ENCODE measurements at regions not wholly inside any gene's neighbourhood (a gene's known extent, or its start where the extent isn't known, plus 50 kb on each side); places are given as distances from the start of the nearest gene placed in this dataset.

DNA sequence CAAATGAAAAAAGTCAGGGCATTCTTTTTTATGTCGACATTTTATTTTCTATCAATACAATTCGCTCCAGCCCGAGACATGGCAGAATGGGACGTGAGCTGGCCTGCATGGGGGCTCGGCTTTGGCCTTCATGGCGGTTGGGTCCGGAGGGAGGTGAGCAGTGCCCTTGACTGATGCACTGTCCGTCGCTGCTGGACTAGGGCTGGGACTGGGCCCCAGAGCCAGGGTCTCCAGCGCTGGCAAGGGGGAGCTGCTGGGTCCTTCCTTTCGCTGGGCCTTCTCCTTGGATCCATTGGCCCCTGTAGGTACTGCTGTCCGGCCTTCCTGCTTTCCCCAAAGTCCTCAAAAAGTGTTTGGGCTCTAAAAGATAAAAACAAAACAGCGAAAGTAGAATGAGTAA lies 124.6 kb downstream of the EDN3 start:
- TF ChIP-seq, protein P1, sequence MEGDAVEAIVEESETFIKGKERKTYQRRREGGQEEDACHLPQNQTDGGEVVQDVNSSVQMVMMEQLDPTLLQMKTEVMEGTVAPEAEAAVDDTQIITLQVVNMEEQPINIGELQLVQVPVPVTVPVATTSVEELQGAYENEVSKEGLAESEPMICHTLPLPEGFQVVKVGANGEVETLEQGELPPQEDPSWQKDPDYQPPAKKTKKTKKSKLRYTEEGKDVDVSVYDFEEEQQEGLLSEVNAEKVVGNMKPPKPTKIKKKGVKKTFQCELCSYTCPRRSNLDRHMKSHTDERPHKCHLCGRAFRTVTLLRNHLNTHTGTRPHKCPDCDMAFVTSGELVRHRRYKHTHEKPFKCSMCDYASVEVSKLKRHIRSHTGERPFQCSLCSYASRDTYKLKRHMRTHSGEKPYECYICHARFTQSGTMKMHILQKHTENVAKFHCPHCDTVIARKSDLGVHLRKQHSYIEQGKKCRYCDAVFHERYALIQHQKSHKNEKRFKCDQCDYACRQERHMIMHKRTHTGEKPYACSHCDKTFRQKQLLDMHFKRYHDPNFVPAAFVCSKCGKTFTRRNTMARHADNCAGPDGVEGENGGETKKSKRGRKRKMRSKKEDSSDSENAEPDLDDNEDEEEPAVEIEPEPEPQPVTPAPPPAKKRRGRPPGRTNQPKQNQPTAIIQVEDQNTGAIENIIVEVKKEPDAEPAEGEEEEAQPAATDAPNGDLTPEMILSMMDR (IDR thresholded peaks at IDR 0.05): no peak
- Histone ChIP-seq H3K36me3 (no peaks in the 10 kb centered on the region), H3K4me1 (no peaks in the 10 kb centered on the region), H3K27ac (no peak overlapping the region), H3K9me3 (no peaks in the 10 kb centered on the region), H3K4me3 (no peak overlapping the region), H3K27me3 (ENCODE audit: low read depth) (peaks cover 9% of the 10 kb centered on the region)
- intact Hi-C loops (cut with DNase I): no loop called here
- no peak for DNase-seq
- no peak for ATAC-seq

DNA sequence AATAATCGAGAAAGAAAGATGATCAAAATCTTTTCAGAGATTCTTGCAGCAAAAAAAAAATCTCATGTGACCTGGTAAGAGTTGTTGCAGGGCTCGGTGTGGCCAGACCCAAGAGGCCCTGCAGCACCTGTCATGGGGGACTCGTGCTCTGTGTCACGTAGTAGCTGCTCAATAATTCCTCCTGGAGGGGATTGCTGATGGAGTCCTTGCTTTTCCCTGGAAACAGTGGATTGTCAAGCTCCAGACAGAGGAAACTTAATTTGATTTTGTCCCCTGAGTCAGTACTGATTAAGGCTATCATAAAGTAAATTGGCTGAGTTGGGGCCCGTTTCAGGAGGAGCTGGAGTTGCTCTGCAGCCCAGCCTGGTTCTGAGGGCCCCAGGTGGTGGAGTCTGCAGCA lies 125.2 kb downstream of the EDN3 start:
- H3K27ac ChIP-seq: no peak overlapping the region
- no peak for DNase-seq
- H3K9me3 ChIP-seq: no peaks in the 10 kb centered on the region
- H3K27me3 ChIP-seq (ENCODE audit: low read depth): peaks cover 3% of the 10 kb centered on the region
- TF ChIP-seq, protein P1 (IDR thresholded peaks at IDR 0.05): no peak
- no peak for ATAC-seq
- H3K4me3 ChIP-seq: no peak overlapping the region
- H3K36me3 ChIP-seq: no peaks in the 10 kb centered on the region
- intact Hi-C loops (cut with DNase I): no loop called here
- no peaks in the 10 kb centered on the region for H3K4me1 ChIP-seq

DNA sequence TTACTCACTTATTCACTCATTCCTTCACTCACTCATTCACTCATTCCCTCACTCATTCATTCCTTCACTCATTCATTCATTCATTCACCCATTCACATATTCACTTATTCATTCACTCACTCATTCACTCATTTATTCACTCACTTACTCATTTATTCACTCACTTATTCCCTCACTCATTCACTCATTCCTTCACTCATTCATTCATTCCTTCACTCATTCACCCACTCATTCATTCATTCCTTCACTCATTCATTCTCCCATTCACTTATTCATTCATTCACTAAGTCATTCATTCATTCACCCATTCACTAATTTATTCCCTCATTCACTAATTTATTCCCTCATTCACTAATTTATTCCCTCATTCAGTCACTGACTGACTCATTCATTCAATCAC lies 127.6 kb downstream of the EDN3 start:
- Histone ChIP-seq H3K4me3 (no peak overlapping the region), H3K36me3 (no peaks in the 10 kb centered on the region), H3K27me3 (ENCODE audit: low read depth) (peaks cover 3% of the 10 kb centered on the region), H3K4me1 (no peaks in the 10 kb centered on the region), H3K27ac (no peak overlapping the region), H3K9me3 (no peaks in the 10 kb centered on the region)
- intact Hi-C loops (cut with DNase I): no loop called here
- no peak for ATAC-seq
- no peak for DNase-seq
- TF ChIP-seq, protein P1 (IDR thresholded peaks at IDR 0.05): no peak

DNA sequence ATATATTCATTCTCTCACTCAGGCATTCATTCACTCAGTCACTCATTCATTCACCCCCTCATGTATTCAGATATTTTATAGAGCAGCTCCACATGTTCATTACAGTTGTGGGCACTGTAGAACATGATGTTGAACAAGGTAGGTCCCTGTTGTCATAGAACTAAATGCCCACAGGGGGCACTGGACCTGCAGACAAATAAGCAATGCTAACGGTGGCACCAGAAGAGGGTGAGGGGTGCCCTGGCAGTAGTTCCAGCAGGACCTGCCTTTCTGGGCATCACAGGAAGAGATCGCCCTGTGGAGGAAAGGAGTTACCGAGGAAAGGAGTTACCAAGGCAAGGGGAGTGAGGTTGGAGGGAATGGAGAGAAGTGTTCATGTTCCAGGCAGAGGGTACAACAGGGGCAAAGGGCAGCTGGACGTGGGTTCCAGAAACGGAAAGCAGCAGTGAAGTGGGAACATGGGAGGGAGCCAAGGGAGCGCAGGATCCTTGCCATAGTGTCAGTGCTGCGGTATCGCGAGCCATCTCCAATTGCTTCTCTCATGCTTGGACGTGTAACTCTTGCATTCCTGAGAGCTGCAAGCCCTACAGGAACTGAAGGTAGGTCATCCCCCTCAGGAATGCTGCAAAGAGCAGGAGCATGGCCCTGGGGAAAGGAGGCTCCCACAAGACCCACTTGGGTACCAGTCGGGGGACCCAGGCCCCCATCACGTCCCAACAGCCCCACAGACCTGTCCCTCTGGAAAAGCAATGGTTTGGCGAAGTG lies 128.2 kb downstream of the EDN3 start:
- H3K9me3 ChIP-seq: no peaks in the 10 kb centered on the region
- no peak overlapping the region for H3K27ac ChIP-seq
- H3K4me3 ChIP-seq: no peak overlapping the region
- H3K4me1 ChIP-seq: no peaks in the 10 kb centered on the region
- TF ChIP-seq, protein P1 (IDR thresholded peaks at IDR 0.05): no peak
- intact Hi-C loops (cut with DNase I): no loop called here
- H3K27me3 ChIP-seq (ENCODE audit: low read depth): peaks cover 3% of the 10 kb centered on the region
- ATAC-seq (no peak), DNase-seq (no peak)
- H3K36me3 ChIP-seq: no peaks in the 10 kb centered on the region

DNA sequence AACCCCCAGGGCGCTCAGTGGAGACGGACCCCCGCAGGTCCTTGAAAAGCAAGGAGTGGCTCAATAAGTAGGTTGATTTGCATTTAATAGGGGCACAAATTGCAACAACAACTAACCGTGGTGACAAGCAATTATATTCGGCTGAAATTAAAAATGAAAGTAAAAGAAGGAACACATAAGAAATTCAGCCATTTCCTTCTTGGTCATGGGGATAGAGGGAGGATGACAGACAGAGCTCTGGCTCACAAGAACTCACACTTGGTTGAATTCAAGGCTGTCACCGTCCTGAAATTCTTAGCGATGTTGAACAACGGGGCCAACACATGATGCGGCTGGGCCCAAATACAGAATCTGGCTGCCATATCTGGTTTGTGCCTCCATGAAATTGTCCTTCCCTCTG lies 129.0 kb downstream of the EDN3 start:
- DNase-seq (no peak), ATAC-seq (no peak)
- intact Hi-C loops (cut with DNase I): no loop called here
- Histone ChIP-seq H3K27me3 (ENCODE audit: low read depth) (peaks cover 3% of the 10 kb centered on the region), H3K9me3 (no peaks in the 10 kb centered on the region), H3K36me3 (no peaks in the 10 kb centered on the region), H3K4me1 (no peaks in the 10 kb centered on the region), H3K27ac (no peak overlapping the region), H3K4me3 (peak overlapping the region; percentile 20)
- TF ChIP-seq, protein P1 (IDR thresholded peaks at IDR 0.05): no peak

Data from lower lobe of right lung (tissue), 2 donors.